ENCODE measurements at regions not wholly inside any gene's neighbourhood (a gene's known extent, or its start where the extent isn't known, plus 50 kb on each side); places are given as distances from the start of the nearest gene placed in this dataset.
A peak's percentile ranks its signal among the peaks of the same experiment; 100 is the strongest.

DNA sequence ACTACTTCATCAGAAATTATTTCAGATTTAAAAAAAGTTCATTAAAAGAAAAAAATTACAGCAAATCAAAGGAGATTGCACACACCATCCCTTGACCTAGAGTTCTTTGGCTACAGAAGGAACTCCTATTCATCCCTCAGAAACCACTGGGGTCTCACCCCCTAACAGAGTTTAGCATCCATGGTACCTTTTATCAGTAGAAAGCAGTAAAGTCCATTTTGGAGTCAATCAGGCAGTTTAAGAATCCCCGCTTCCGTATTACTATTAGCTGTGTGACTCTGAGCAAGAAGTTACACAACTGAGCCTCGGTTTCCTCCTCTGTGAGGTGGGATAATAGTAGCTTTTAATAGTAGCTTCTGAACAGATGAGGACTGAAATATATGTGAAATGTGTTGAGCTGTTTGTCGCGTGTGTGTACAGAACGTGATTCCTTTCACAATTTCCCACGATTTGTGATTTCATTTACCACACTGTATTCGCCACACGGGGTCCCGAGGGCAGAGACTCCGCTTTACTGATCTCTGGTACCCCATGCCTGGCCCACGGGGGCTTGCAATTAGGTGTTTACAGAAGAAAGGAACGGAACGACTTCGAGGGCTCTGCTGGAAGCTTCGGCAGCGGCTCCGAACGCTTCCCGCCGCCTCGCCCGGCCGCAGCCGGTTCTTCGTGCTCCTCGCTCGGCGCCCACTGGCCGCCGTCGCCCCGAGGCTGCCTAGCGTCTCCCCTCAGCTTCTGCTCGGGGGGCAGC lies 72.5 kb upstream of the ZBED5 start:
- TF ChIP-seq, protein P1, sequence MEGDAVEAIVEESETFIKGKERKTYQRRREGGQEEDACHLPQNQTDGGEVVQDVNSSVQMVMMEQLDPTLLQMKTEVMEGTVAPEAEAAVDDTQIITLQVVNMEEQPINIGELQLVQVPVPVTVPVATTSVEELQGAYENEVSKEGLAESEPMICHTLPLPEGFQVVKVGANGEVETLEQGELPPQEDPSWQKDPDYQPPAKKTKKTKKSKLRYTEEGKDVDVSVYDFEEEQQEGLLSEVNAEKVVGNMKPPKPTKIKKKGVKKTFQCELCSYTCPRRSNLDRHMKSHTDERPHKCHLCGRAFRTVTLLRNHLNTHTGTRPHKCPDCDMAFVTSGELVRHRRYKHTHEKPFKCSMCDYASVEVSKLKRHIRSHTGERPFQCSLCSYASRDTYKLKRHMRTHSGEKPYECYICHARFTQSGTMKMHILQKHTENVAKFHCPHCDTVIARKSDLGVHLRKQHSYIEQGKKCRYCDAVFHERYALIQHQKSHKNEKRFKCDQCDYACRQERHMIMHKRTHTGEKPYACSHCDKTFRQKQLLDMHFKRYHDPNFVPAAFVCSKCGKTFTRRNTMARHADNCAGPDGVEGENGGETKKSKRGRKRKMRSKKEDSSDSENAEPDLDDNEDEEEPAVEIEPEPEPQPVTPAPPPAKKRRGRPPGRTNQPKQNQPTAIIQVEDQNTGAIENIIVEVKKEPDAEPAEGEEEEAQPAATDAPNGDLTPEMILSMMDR (IDR thresholded peaks at IDR 0.05; ENCODE audit: insufficient read depth, low read depth, low read length, missing control alignments), result no peak
- peak overlapping the region; percentile 60 for H3K4me3 ChIP-seq (ENCODE audit: low read length)
- DNase-seq (ENCODE audit: low read depth), result peak; percentile 24

DNA sequence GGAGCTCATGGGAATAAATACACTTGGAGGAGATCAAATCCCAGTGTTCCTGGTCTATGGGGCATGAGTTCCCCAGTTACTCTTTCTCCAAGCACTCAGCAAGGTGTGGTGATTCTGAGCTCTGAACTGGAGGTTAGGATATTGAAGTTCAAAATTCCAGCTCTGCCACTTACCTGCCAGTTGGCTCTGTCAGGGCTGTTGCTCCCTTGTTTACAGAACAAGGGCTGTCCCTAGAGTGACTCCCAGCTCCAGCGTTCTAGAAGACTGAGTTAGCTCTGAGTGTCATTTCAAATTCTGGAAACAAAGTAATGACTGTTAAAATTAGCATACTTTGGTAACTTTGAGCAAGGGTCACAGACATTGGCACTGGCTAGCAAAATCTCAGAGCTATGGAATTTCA lies 69.7 kb upstream of the ZBED5 start:
- peak; percentile 19 for DNase-seq (ENCODE audit: low read depth)
- H3K4me3 ChIP-seq (ENCODE audit: low read length), result no peak overlapping the region
- TF ChIP-seq, protein P1 (IDR thresholded peaks at IDR 0.05; ENCODE audit: insufficient read depth, low read depth, low read length, missing control alignments), result no peak

DNA sequence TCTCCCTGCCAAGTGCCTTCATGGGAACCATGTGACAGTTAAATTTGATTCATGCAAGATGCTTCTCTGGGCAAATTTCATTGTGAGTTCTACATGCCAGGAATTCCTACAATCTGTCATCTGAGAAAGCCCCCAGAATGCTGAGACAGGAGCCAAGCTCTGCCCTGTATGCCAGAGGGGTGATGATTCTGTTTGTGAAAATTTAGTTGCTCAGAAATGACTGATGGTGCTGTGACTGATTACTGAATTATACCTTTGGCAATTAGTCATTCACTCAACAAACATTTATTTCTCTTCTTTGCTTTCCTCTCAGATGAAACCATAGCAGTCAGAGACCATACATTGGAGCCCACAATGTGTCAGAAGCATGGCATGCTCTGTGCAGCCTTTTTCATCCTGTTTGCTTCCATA lies 69.0 kb upstream of the ZBED5 start:
- DNase-seq (ENCODE audit: low read depth), result peak; percentile 68
- TF ChIP-seq, protein P1 (IDR thresholded peaks at IDR 0.05; ENCODE audit: insufficient read depth, low read depth, low read length, missing control alignments), result no peak

DNA sequence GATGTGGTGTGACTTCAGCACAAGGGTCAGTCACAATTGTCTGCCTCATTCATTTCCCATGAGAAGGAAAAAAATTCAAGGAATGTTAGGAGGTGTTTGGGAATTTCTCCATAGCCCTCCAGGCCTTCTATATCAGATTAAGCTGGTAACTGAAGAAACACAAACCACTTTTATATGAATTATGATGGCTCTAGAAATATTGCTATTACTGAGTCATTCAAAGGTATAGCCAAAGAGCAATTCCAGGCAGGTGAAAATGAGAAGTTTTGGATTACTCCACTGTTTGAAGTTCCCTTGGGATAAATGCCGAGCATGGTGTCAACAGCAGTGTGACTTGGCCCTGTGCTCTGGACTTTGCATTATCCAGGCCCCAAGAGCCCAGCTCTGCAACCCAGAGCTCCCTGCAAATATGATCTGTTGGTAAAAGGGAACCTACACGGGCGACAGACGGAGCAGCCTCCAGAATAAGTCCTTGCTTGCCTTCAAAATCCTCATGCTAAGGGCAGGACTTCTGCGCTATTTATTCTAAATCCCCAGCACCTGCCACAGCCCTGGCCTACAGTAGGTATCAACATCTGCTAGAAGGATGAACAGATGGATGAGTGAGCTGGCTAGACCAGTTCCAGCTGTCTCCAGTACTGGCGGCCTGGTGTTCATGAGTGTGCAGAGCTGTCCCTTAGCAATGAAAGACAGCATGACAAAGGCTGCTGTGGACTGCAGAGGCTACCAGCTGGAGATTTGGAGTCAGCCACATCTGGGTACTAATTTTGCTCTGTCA lies 67.5 kb upstream of the ZBED5 start:
- no peak overlapping the region for H3K4me3 ChIP-seq (ENCODE audit: low read length)
- TF ChIP-seq, protein P1 (IDR thresholded peaks at IDR 0.05; ENCODE audit: insufficient read depth, low read depth, low read length, missing control alignments), result no peak
- DNase-seq (ENCODE audit: low read depth), result peak; percentile 49

More for the DNA sequence above, 69.0 kb upstream of the ZBED5 start:
- no peak overlapping the region for H3K4me3 ChIP-seq (ENCODE audit: low read length)

DNA sequence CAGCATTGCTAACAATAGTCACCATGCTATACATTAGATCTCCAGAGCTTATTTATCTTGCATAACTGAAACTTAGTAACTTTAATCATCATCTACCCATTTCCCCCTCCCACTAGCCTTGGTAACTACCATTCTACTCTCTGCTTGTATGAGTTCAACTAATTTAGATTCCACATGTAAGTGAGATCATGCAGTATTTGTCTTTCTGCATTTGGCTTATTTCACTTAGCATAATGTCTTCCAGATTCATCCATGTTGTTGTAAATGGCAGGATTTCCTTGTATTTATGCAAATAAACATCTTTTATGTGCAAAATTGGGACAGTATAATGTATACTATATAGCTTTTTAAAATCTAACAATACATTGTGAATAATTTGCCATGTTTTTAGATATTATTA lies 66.0 kb upstream of the ZBED5 start:
- TF ChIP-seq, protein P1 (IDR thresholded peaks at IDR 0.05; ENCODE audit: insufficient read depth, low read depth, low read length, missing control alignments), result no peak
- no peak for DNase-seq (ENCODE audit: low read depth)
- no peak overlapping the region for H3K4me3 ChIP-seq (ENCODE audit: low read length)

DNA sequence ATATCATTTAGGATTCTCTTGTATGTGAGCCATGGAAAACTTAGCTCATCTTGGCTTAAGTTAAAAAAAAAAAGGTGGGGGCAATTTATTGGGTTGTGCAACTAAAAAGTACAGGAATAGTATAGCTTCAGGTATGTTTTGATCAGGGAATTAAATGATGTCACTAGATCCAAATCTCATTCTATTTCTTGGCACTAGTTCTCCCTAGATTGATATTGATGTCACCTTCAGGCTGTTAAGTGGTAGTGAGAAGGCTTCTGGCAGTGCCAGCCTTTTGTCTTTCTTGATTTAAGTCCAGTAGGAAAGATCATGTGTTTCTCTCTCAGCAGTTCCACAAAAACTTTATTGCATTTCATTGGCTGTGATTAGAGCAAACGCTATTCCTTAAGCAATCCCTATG lies 65.0 kb upstream of the ZBED5 start:
- H3K4me3 ChIP-seq (ENCODE audit: low read length), result no peak overlapping the region
- TF ChIP-seq, protein P1 (IDR thresholded peaks at IDR 0.05; ENCODE audit: insufficient read depth, low read depth, low read length, missing control alignments), result no peak
- DNase-seq (ENCODE audit: low read depth), result no peak
